CD4-positive, CD25-positive, alpha-beta regulatory T cell (primary cell): ENCODE measurements at regions not wholly inside any gene's neighbourhood (a gene's known extent, or its start where the extent isn't known, plus 50 kb on each side); places are given as distances from the start of the nearest gene placed in this dataset.
A peak's percentile ranks its signal among the peaks of the same experiment; 100 is the strongest.

ENCODE experiments used
- ATAC-seq, 2 donors: fragments of 150-1000 bp; cut with Tn5 transposase; one replicate each; pipeline ENCODE4 v1.10.0; 2021; ENCODE audit warnings: low read depth in 2 of 2, moderate number of reproducible peaks in 2 of 2, moderate library complexity in 1 of 2
- DNase-seq, 3 donors: peaks; one replicate each; pipeline versions ENCODE4 v3.0.0 to v3.0.0-alpha.2; 2012 to 2022; ENCODE audit warnings: mixed read lengths in 1 of 3
- H3K27ac ChIP-seq: one replicate; pipeline ENCODE4 v1.7.0; 2013; ENCODE audit warnings: mild to moderate bottlenecking, low read length; ENCODE audit not compliant: insufficient read depth, poor library complexity, severe bottlenecking
- H3K27me3 ChIP-seq: one replicate; pipeline ENCODE4 v1.7.0; 2013; ENCODE audit warnings: low read length; ENCODE audit not compliant: control insufficient read depth, insufficient read depth
- H3K36me3 ChIP-seq: one replicate; pipeline ENCODE4 v1.7.0; 2013; ENCODE audit warnings: mild to moderate bottlenecking, low read length, moderate library complexity; ENCODE audit not compliant: control insufficient read depth, insufficient read depth
- H3K4me1 ChIP-seq: 2 replicates; pipeline ENCODE4 v1.7.0; 2013; ENCODE audit warnings: mild to moderate bottlenecking, low read length; ENCODE audit not compliant: insufficient read depth, control insufficient read depth, poor library complexity, severe bottlenecking
- H3K4me3 ChIP-seq: one replicate; pipeline ENCODE4 v1.7.0; 2013; ENCODE audit warnings: low read depth, mild to moderate bottlenecking, low read length, moderate library complexity
- H3K9me3 ChIP-seq, 2 experiments: 1 replicate in 1 of 2; 2 replicates in 1 of 2; pipeline ENCODE4 v1.7.0; 2013; ENCODE audit warnings: low read length in 2 of 2, mild to moderate bottlenecking in 1 of 2, moderate library complexity in 1 of 2; ENCODE audit not compliant: control insufficient read depth in 2 of 2
- H3K27ac Mint-ChIP-seq, 3 donors: one replicate each; pipeline ENCODE4 v1.8.0; 2020 to 2022; ENCODE audit warnings: mild to moderate bottlenecking in 3 of 3, mixed read lengths in 3 of 3, moderate library complexity in 2 of 3
- H3K27me3 Mint-ChIP-seq: one replicate; pipeline ENCODE4 v1.8.0; 2022; ENCODE audit warnings: mild to moderate bottlenecking, mixed read lengths
- H3K36me3 Mint-ChIP-seq: one replicate; pipeline ENCODE4 v1.8.0; 2020; ENCODE audit warnings: mixed read lengths
- H3K4me1 Mint-ChIP-seq, 4 donors: one replicate each; pipeline ENCODE4 v1.8.0; 2020 to 2022; ENCODE audit warnings: mixed read lengths in 4 of 4, mild to moderate bottlenecking in 1 of 4
- H3K4me3 Mint-ChIP-seq, 4 donors: one replicate each; pipeline ENCODE4 v1.8.0; 2020 to 2022; ENCODE audit warnings: mild to moderate bottlenecking in 4 of 4, mixed read lengths in 4 of 4, moderate library complexity in 3 of 4
- H3K9me3 Mint-ChIP-seq, 7 donors: one replicate each; pipeline ENCODE4 v1.8.0; 2020 to 2022; ENCODE audit warnings: mixed read lengths in 7 of 7, mild to moderate bottlenecking in 3 of 7, moderate library complexity in 2 of 7

GRCh38 chr3:124078953-124079911 lies 87.3 kb upstream of the ROPN1 start:
- Histone ChIP-seq H3K4me1 (no peaks in the 10 kb centered on the region), H3K27me3 (peaks cover 2% of the 10 kb centered on the region), H3K27ac (no peak overlapping the region), H3K9me3 (no peaks in the 10 kb centered on the region), H3K36me3 (no peaks in the 10 kb centered on the region), H3K4me3 (no peak overlapping the region)
- Mint-ChIP-seq H3K27ac (no peak overlapping the region), H3K36me3 (no peaks in the 10 kb centered on the region), H3K9me3 (peaks cover 0 to under 1% (median 0%) of the 10 kb centered on the region in 7 donors), H3K4me3 (no peak overlapping the region), H3K27me3 (peaks cover 4% of the 10 kb centered on the region), H3K4me1 (no peaks in the 10 kb centered on the region)
- DNase-seq (peak in 2 of 3 donors; percentile 4 to 40), ATAC-seq (no peak)

DNA sequence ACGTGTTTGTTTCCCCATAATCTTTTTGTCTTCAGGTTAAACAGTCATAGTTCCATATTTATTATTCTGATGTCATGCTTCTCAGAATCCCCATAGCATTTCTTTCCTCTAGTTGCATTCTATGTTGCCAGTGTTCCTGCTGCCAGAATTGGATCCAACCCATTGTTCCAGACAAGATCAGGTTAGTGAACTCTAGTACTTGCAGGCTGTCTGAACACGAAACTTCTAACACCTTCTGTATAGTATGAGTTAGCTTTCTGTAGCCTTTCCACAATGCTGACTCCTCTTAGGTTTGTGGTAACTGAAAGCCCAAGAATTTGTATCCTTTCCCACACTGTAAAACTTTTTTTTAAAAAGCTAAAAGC lies 88.0 kb upstream of the ROPN1 start:
- no peak for ATAC-seq
- DNase-seq: no peak
- Histone ChIP-seq H3K4me3 (no peak overlapping the region), H3K36me3 (no peaks in the 10 kb centered on the region), H3K27ac (no peak overlapping the region), H3K9me3 (no peaks in the 10 kb centered on the region), H3K4me1 (no peaks in the 10 kb centered on the region), H3K27me3 (peaks cover 2% of the 10 kb centered on the region)
- H3K36me3 Mint-ChIP-seq: no peaks in the 10 kb centered on the region
- no peaks in the 10 kb centered on the region for H3K4me1 Mint-ChIP-seq
- H3K4me3 Mint-ChIP-seq: no peak overlapping the region
- no peak overlapping the region for H3K27ac Mint-ChIP-seq
- peaks cover 0 to 1% (median 0%) of the 10 kb centered on the region in 7 donors for H3K9me3 Mint-ChIP-seq
- H3K27me3 Mint-ChIP-seq: peaks cover 4% of the 10 kb centered on the region

DNA sequence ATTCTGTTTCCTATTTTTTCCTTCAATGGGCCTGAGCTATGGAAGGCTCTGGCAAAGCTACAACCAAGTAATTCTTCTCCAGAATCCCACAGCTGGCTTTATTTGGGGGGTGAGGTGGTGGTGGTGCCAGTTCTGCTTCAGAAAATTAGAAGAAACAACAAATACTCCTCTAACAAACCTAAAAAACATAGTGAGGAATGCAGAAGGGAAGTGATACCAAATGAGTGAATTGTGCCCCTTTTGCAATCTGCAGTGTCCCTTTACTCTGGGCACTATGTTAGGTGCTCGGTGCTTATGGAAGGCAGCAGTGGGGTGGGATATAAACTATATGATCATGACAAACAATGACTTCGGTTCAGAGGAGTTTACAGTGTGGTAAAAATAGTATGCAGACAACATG lies 90.4 kb upstream of the ROPN1 start:
- no peak overlapping the region for H3K4me3 Mint-ChIP-seq

GRCh38 chr3:124084022-124084881 lies 92.3 kb upstream of the ROPN1 start:
- no peak for DNase-seq
- Mint-ChIP-seq H3K36me3 (no peaks in the 10 kb centered on the region), H3K9me3 (peaks cover 0 to 1% (median 0%) of the 10 kb centered on the region in 7 donors), H3K4me1 (no peaks in the 10 kb centered on the region), H3K4me3 (no peak overlapping the region), H3K27ac (no peak overlapping the region), H3K27me3 (peaks cover 10% of the 10 kb centered on the region)
- Histone ChIP-seq H3K9me3 (no peaks in the 10 kb centered on the region), H3K27ac (no peak overlapping the region), H3K4me3 (no peak overlapping the region), H3K27me3 (peaks cover 2% of the 10 kb centered on the region), H3K4me1 (no peaks in the 10 kb centered on the region), H3K36me3 (no peaks in the 10 kb centered on the region)
- no peak for ATAC-seq

More for the DNA sequence above, 90.4 kb upstream of the ROPN1 start:
- Mint-ChIP-seq H3K27ac (no peak overlapping the region), H3K4me1 (no peaks in the 10 kb centered on the region), H3K27me3 (peaks cover 4% of the 10 kb centered on the region), H3K9me3 (peaks cover 0 to 1% (median 0%) of the 10 kb centered on the region in 7 donors), H3K36me3 (no peaks in the 10 kb centered on the region)
- H3K27me3 ChIP-seq: peaks cover 2% of the 10 kb centered on the region
- no peak overlapping the region for H3K27ac ChIP-seq
- no peaks in the 10 kb centered on the region for H3K36me3 ChIP-seq
- H3K4me3 ChIP-seq: no peak overlapping the region
- DNase-seq (no peak), ATAC-seq (no peak)
- no peaks in the 10 kb centered on the region for H3K9me3 ChIP-seq
- no peaks in the 10 kb centered on the region for H3K4me1 ChIP-seq

- no peak overlapping the region for H3K27ac Mint-ChIP-seq
- no peaks in the 10 kb centered on the region for H3K4me1 Mint-ChIP-seq
- no peaks in the 10 kb centered on the region for H3K36me3 Mint-ChIP-seq
- Histone ChIP-seq H3K4me1 (no peaks in the 10 kb centered on the region), H3K4me3 (no peak overlapping the region), H3K27ac (no peak overlapping the region), H3K27me3 (no peaks in the 10 kb centered on the region), H3K36me3 (no peaks in the 10 kb centered on the region), H3K9me3 (no peaks in the 10 kb centered on the region)
- ATAC-seq (no peak), DNase-seq (no peak)
- peaks cover 0 to 1% (median 0%) of the 10 kb centered on the region in 7 donors for H3K9me3 Mint-ChIP-seq
- H3K27me3 Mint-ChIP-seq: peaks cover 11% of the 10 kb centered on the region
- H3K4me3 Mint-ChIP-seq: no peak overlapping the region
These were observed 96.9 kb upstream of the ROPN1 start for GRCh38 chr3:124088801-124089200.

DNA sequence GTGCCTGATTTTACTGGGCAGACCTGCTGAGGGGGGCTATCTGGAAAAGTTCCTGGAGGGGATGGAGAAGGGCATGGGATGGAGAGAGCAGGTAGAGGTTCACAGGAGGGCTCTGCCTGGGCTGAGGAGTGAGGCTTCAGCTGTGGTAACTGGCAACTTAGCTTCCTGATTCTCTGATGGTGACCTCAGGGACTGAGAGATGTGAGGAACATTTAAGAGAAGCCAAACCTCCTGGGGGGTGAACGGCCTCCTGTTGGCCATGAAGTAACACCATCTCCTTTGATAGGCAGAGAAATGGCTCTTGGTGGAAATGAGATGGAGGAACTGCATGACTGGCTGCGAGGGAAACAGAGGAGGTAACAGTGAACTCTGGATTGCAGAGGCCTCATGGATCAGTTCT lies 97.3 kb upstream of the ROPN1 start:
- H3K27ac ChIP-seq: no peak overlapping the region
- H3K9me3 ChIP-seq: no peaks in the 10 kb centered on the region
- no peaks in the 10 kb centered on the region for H3K27me3 ChIP-seq
- no peak for DNase-seq
- no peaks in the 10 kb centered on the region for H3K36me3 ChIP-seq
- Mint-ChIP-seq H3K27me3 (peaks cover 11% of the 10 kb centered on the region), H3K27ac (no peak overlapping the region), H3K4me1 (no peaks in the 10 kb centered on the region), H3K4me3 (no peak overlapping the region), H3K36me3 (no peaks in the 10 kb centered on the region), H3K9me3 (peaks cover 0 to 1% (median 0%) of the 10 kb centered on the region in 7 donors)
- no peak for ATAC-seq
- H3K4me1 ChIP-seq: no peaks in the 10 kb centered on the region
- H3K4me3 ChIP-seq: no peak overlapping the region

DNA sequence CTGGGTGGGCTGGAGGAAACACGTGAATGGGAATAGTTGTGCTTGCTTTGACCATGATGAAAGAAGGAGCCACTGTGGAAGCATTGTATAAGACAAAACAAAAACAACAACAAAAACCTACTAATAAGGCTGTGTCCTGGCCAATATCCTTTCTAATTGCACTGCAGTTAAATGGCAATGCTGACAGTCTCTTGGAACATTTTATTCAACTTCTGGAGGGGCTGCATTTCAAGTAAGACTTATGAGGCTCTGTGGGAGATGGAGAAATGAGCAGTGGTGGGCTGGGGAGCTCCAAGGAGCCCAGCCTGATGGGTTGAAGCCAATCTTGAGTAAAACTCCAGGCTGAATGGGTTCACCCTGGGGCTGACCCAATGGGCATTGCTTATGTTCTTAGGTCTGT lies 99.8 kb upstream of the ROPN1 start:
- DNase-seq (no peak), ATAC-seq (no peak)
- no peak overlapping the region for H3K4me3 ChIP-seq
- H3K27ac ChIP-seq: no peak overlapping the region
- no peaks in the 10 kb centered on the region for H3K4me1 Mint-ChIP-seq
- H3K9me3 Mint-ChIP-seq: no peaks in the 10 kb centered on the region
- H3K27me3 Mint-ChIP-seq: peaks cover 6% of the 10 kb centered on the region
- H3K9me3 ChIP-seq: no peaks in the 10 kb centered on the region
- no peak overlapping the region for H3K4me3 Mint-ChIP-seq
- H3K36me3 Mint-ChIP-seq: no peaks in the 10 kb centered on the region
- H3K27me3 ChIP-seq: no peaks in the 10 kb centered on the region
- no peak overlapping the region for H3K27ac Mint-ChIP-seq
- H3K4me1 ChIP-seq: no peaks in the 10 kb centered on the region
- H3K36me3 ChIP-seq: no peaks in the 10 kb centered on the region
